Parathyroid adenoma (tissue), 2 donors: ENCODE measurements at regions not wholly inside any gene's neighbourhood (a gene's known extent, or its start where the extent isn't known, plus 50 kb on each side); places are given as distances from the start of the nearest gene placed in this dataset.

Source experiments
- H2AFZ ChIP-seq: fragments of 300-600 bp; sonication (generic); one replicate; pipeline ENCODE4 v1.7.0; 2017; ENCODE audit warnings: antibody characterized with exemption, mild to moderate bottlenecking
- H3K27ac ChIP-seq: fragments of 300-600 bp; sonication (generic); one replicate; pipeline ENCODE4 v1.7.0; 2017
- H3K27me3 ChIP-seq: fragments of 300-600 bp; sonication (generic); one replicate; pipeline ENCODE4 v1.7.0; 2017; ENCODE audit warnings: low read length; ENCODE audit not compliant: control insufficient read depth, insufficient read depth
- H3K36me3 ChIP-seq: fragments of 300-600 bp; sonication (generic); one replicate; pipeline ENCODE4 v1.7.0; 2017; ENCODE audit warnings: low read length; ENCODE audit not compliant: control insufficient read depth, insufficient read depth
- H3K4me1 ChIP-seq: fragments of 300-600 bp; sonication (generic); one replicate; pipeline ENCODE4 v1.7.0; 2017; ENCODE audit warnings: control low read depth
- H3K4me2 ChIP-seq: fragments of 300-600 bp; sonication (generic); one replicate; pipeline ENCODE4 v1.7.0; 2017; ENCODE audit warnings: low read length
- H3K4me3 ChIP-seq: fragments of 300-600 bp; sonication (generic); one replicate; pipeline ENCODE4 v1.7.0; 2017; ENCODE audit warnings: low read depth, low read length
- H3K79me2 ChIP-seq: fragments of 300-600 bp; sonication (generic); one replicate; pipeline ENCODE4 v1.7.0; 2017; ENCODE audit warnings: control low read depth
- H3K9ac ChIP-seq: fragments of 300-600 bp; sonication (generic); one replicate; pipeline ENCODE4 v1.7.0; 2017; ENCODE audit warnings: mild to moderate bottlenecking
- H3K9me3 ChIP-seq: fragments of 300-600 bp; sonication (generic); one replicate; pipeline ENCODE4 v1.7.0; 2017; ENCODE audit warnings: low read length; ENCODE audit not compliant: control insufficient read depth
- CTCF ChIP-seq: fragments of 300-600 bp; sonication (generic); IDR thresholded peaks from one replicate; pipeline ENCODE4 v1.7.0; 2017; ENCODE audit warnings: antibody characterized with exemption, mild to moderate bottlenecking
- donor health status: primary hyperparathyroidism.

GRCh38 chr20:56758706-56759105 lies 129.6 kb downstream of the TFAP2C start:
- no peaks in the 10 kb centered on the region for H3K79me2 ChIP-seq
- no peak overlapping the region for H2AFZ ChIP-seq
- no peak overlapping the region for H3K27ac ChIP-seq
- no peaks in the 10 kb centered on the region for H3K4me1 ChIP-seq
- H3K4me3 ChIP-seq, result no peak overlapping the region
- no peaks in the 10 kb centered on the region for H3K36me3 ChIP-seq
- H3K4me2 ChIP-seq, result no peak overlapping the region
- H3K9ac ChIP-seq, result no peak overlapping the region
- H3K9me3 ChIP-seq, result no peaks in the 10 kb centered on the region
- H3K27me3 ChIP-seq, result no peaks in the 10 kb centered on the region
- TF ChIP-seq CTCF, result no peak

GRCh38 chr20:56759741-56760278 lies 130.7 kb downstream of the TFAP2C start:
- Histone ChIP-seq H3K4me2 (no peak overlapping the region), H3K27me3 (no peaks in the 10 kb centered on the region), H3K79me2 (no peaks in the 10 kb centered on the region), H3K9ac (no peak overlapping the region), H2AFZ (no peak overlapping the region), H3K4me1 (no peaks in the 10 kb centered on the region), H3K9me3 (no peaks in the 10 kb centered on the region), H3K4me3 (no peak overlapping the region), H3K36me3 (no peaks in the 10 kb centered on the region), H3K27ac (no peak overlapping the region)
- TF ChIP-seq CTCF, result no peak

- no peak for TF ChIP-seq CTCF
- H3K79me2 ChIP-seq, result no peaks in the 10 kb centered on the region
- no peak overlapping the region for H2AFZ ChIP-seq
- no peaks in the 10 kb centered on the region for H3K9me3 ChIP-seq
- no peak overlapping the region for H3K9ac ChIP-seq
- no peaks in the 10 kb centered on the region for H3K27me3 ChIP-seq
- no peak overlapping the region for H3K27ac ChIP-seq
- no peaks in the 10 kb centered on the region for H3K36me3 ChIP-seq
- H3K4me1 ChIP-seq, result no peaks in the 10 kb centered on the region
- no peak overlapping the region for H3K4me2 ChIP-seq
- H3K4me3 ChIP-seq, result no peak overlapping the region
Observed at GRCh38 chr20:56760610-56761009, 131.5 kb downstream of the TFAP2C start.

GRCh38 chr20:56761393-56761792 lies 132.3 kb downstream of the TFAP2C start:
- no peak overlapping the region for H3K4me2 ChIP-seq
- H3K79me2 ChIP-seq, result no peaks in the 10 kb centered on the region
- no peaks in the 10 kb centered on the region for H3K36me3 ChIP-seq
- TF ChIP-seq CTCF, result no peak
- no peaks in the 10 kb centered on the region for H3K27me3 ChIP-seq
- no peak overlapping the region for H2AFZ ChIP-seq
- no peak overlapping the region for H3K27ac ChIP-seq
- no peaks in the 10 kb centered on the region for H3K9me3 ChIP-seq
- no peak overlapping the region for H3K4me3 ChIP-seq
- H3K4me1 ChIP-seq, result no peaks in the 10 kb centered on the region
- no peak overlapping the region for H3K9ac ChIP-seq

GRCh38 chr20:56762401-56762800 lies 133.3 kb downstream of the TFAP2C start:
- H3K4me1 ChIP-seq, result no peaks in the 10 kb centered on the region
- H3K27me3 ChIP-seq, result no peaks in the 10 kb centered on the region
- no peak overlapping the region for H3K4me3 ChIP-seq
- H3K27ac ChIP-seq, result no peak overlapping the region
- H3K9ac ChIP-seq, result no peak overlapping the region
- H3K36me3 ChIP-seq, result no peaks in the 10 kb centered on the region
- no peak for TF ChIP-seq CTCF
- H3K9me3 ChIP-seq, result no peaks in the 10 kb centered on the region
- no peak overlapping the region for H3K4me2 ChIP-seq
- no peak overlapping the region for H2AFZ ChIP-seq
- H3K79me2 ChIP-seq, result no peaks in the 10 kb centered on the region
